WTC11 (cell line): ENCODE measurements at regions not wholly inside any gene's neighbourhood (a gene's known extent, or its start where the extent isn't known, plus 50 kb on each side); places are given as distances from the start of the nearest gene placed in this dataset.

Source experiments
- ATAC-seq: fragments of 200-7000 bp; cut with Tn5 transposase; 2 replicates; pipeline ENCODE4 v1.10.0; 2021; ENCODE audit warnings: mild to moderate bottlenecking, moderate library complexity
- CTCF ChIA-PET: fragments of 300-600 bp; sonication (Branson Sonifier 250); formaldehyde crosslinking; loops from one replicate; lab custom pipeline; 2021; ENCODE audit warnings: antibody characterized with exemption; lab: Charles Lee
- POLR2A ChIA-PET: fragments of 350-600 bp; sonication (Branson Sonifier 250); formaldehyde crosslinking; loops from one replicate; lab custom pipeline; 2021; ENCODE audit warnings: antibody characterized with exemption; lab: Charles Lee
- DNase-seq: peaks from one replicate; pipeline ENCODE4 v3.0.0; 2021; ENCODE audit warnings: low spot score
- H3K27ac Mint-ChIP-seq: 2 replicates; pipeline ENCODE4 v1.8.0; 2021; ENCODE audit warnings: mixed read lengths
- H3K27me3 Mint-ChIP-seq: 2 replicates; pipeline ENCODE4 v1.8.0; 2021; ENCODE audit warnings: low read depth, mild to moderate bottlenecking, moderate library complexity, mixed read lengths
- H3K36me3 Mint-ChIP-seq: 2 replicates; pipeline ENCODE4 v1.8.0; 2021; ENCODE audit warnings: mixed read lengths
- H3K4me1 Mint-ChIP-seq: 2 replicates; pipeline ENCODE4 v1.8.0; 2022; ENCODE audit warnings: mixed read lengths
- H3K4me3 Mint-ChIP-seq: 2 replicates; pipeline ENCODE4 v1.8.0; 2021; ENCODE audit warnings: mild to moderate bottlenecking, moderate library complexity, mixed read lengths
- H3K9me3 Mint-ChIP-seq: 2 replicates; pipeline ENCODE4 v1.8.0; 2021; ENCODE audit warnings: mixed read lengths
- AFF4 ChIP-seq: sonication (generic); formaldehyde crosslinking; IDR thresholded peaks from 2 replicates; pipeline ENCODE4 v1.8.1; 2023; ENCODE audit warnings: mild to moderate bottlenecking, missing genetic modification reagents, borderline replicate concordance
- E2F4 ChIP-seq: sonication (generic); formaldehyde crosslinking; IDR thresholded peaks from 2 replicates; pipeline ENCODE4 v1.8.1; 2022; ENCODE audit warnings: low read depth, mild to moderate bottlenecking, moderate library complexity, missing genetic modification reagents, borderline replicate concordance
- ELF4 ChIP-seq: sonication (generic); formaldehyde crosslinking; IDR thresholded peaks from 2 replicates; pipeline ENCODE4 v1.8.1; 2022; ENCODE audit warnings: low read depth, mild to moderate bottlenecking, moderate library complexity, missing genetic modification reagents
- EMX1 ChIP-seq: fragments of 250-450 bp; sonication (Bioruptor Pico); IDR thresholded peaks from 2 replicates; pipeline ENCODE4 v1.8.0; 2021; ENCODE audit warnings: mild to moderate bottlenecking
- FOXK1 ChIP-seq: sonication (generic); formaldehyde crosslinking; IDR thresholded peaks from 2 replicates; pipeline ENCODE4 v1.8.0; 2022; ENCODE audit warnings: mild to moderate bottlenecking, moderate library complexity, missing genetic modification reagents
- GABPB1 ChIP-seq: sonication (generic); formaldehyde crosslinking; IDR thresholded peaks from 2 replicates; pipeline ENCODE4 v1.8.1; 2023; ENCODE audit warnings: mild to moderate bottlenecking, missing genetic modification reagents
- IRF1 ChIP-seq: sonication (generic); formaldehyde crosslinking; IDR thresholded peaks from 2 replicates; pipeline ENCODE4 v1.8.0; 2023; ENCODE audit warnings: missing genetic modification reagents
- JUN ChIP-seq: sonication (generic); formaldehyde crosslinking; IDR thresholded peaks from 2 replicates; pipeline ENCODE4 v1.8.0; 2023; ENCODE audit warnings: mild to moderate bottlenecking, missing genetic modification reagents
- MXD4 ChIP-seq: fragments of 250-450 bp; sonication (Bioruptor Pico); IDR thresholded peaks from 2 replicates; pipeline ENCODE4 v1.8.0; 2021; ENCODE audit warnings: mild to moderate bottlenecking, moderate library complexity, borderline replicate concordance
- NFATC4 ChIP-seq: fragments of 250-450 bp; sonication (Bioruptor Pico); IDR thresholded peaks from 2 replicates; pipeline ENCODE4 v1.9.0; 2021; ENCODE audit warnings: mild to moderate bottlenecking
- SMAD3 ChIP-seq: sonication (generic); formaldehyde crosslinking; IDR thresholded peaks from 2 replicates; pipeline ENCODE4 v1.8.0; 2022; ENCODE audit warnings: missing genetic modification reagents, mild to moderate bottlenecking, borderline replicate concordance
- SMAD4 ChIP-seq: sonication (generic); formaldehyde crosslinking; IDR thresholded peaks from 2 replicates; pipeline ENCODE4 v1.8.0; 2022; ENCODE audit warnings: mild to moderate bottlenecking, missing genetic modification reagents
- TCF7 ChIP-seq: sonication (generic); formaldehyde crosslinking; IDR thresholded peaks from 2 replicates; pipeline ENCODE4 v1.8.0; 2022; ENCODE audit warnings: mild to moderate bottlenecking, low read depth, missing genetic modification reagents, moderate library complexity
- USF1 ChIP-seq: sonication (generic); formaldehyde crosslinking; IDR thresholded peaks from 2 replicates; pipeline ENCODE4 v1.8.0; 2022; ENCODE audit warnings: mild to moderate bottlenecking, missing genetic modification reagents
- USF2 ChIP-seq: sonication (generic); formaldehyde crosslinking; IDR thresholded peaks from 2 replicates; pipeline ENCODE4 v1.8.1; 2023; ENCODE audit warnings: mild to moderate bottlenecking, missing genetic modification reagents, moderate library complexity
- ZNF281 ChIP-seq: sonication (generic); formaldehyde crosslinking; IDR thresholded peaks from 2 replicates; pipeline ENCODE4 v1.8.0; 2023; ENCODE audit warnings: mild to moderate bottlenecking, missing genetic modification reagents

GRCh38 chr6:43846556-43846955, 76.5 kb downstream of the VEGFA start (continued):
- TF ChIP-seq AFF4 (CRISPR knock-in tag), result no peak
- TF ChIP-seq TCF7 (CRISPR knock-in tag), result no peak
- no peak for TF ChIP-seq GABPB1
- no peak for TF ChIP-seq EMX1 (CRISPR knock-in tag)
- TF ChIP-seq USF2 (CRISPR knock-in tag), result no peak
- TF ChIP-seq, all 79 proteins: peak for 0

GRCh38 chr6:43845646-43846045, 75.6 kb downstream of the VEGFA start:
- ATAC-seq, result no peak
- no peaks in the 10 kb centered on the region for H3K36me3 Mint-ChIP-seq
- no peaks in the 10 kb centered on the region for H3K27me3 Mint-ChIP-seq
- no peak for TF ChIP-seq NFATC4 (CRISPR knock-in tag)
- TF ChIP-seq ELF4 (CRISPR knock-in tag), result no peak
- TF ChIP-seq USF1, result no peak
- TF ChIP-seq MXD4 (CRISPR knock-in tag), result no peak
- no peak for TF ChIP-seq IRF1 (CRISPR knock-in tag)
- TF ChIP-seq ZNF281 (CRISPR knock-in tag), result no peak
- TF ChIP-seq E2F4 (CRISPR knock-in tag), result no peak
- no peak for TF ChIP-seq SMAD3 (CRISPR knock-in tag)
- TF ChIP-seq JUN (CRISPR knock-in tag), result no peak
- TF ChIP-seq SMAD4 (CRISPR knock-in tag), result no peak
- TF ChIP-seq FOXK1 (CRISPR knock-in tag), result no peak
- TF ChIP-seq, all 79 proteins: peak for 0
- Mint-ChIP-seq H3K4me3 (no peak overlapping the region), H3K27ac (no peak overlapping the region; the same call in 1 of the 2 replicates), H3K4me1 (peaks cover 7% of the 10 kb centered on the region; the same call in 1 of the 2 replicates), H3K9me3 (no peaks in the 10 kb centered on the region)
- ChIA-PET CTCF (interaction anchor here (0.9 to 1.3 kb wide), 2 partner anchors 10 to 72 kb away, joined by 3 to 5 read pairs; no protein-coding TSS in a partner anchor), POLR2A (no interaction called here)
- no peak for DNase-seq
